ENCODE measurements at regions not wholly inside any gene's neighbourhood (a gene's known extent, or its start where the extent isn't known, plus 50 kb on each side); places are given as distances from the start of the nearest gene placed in this dataset.
"Not testable (repeated sequence)": the region's sequence is repeated elsewhere in the genome, so short reads cannot be mapped to it uniquely, and the experiment has no call there.

GRCh38 chr1:208942394-208943130 is 641.0 kb upstream of the CAMK1G start:
- no peak for DNase-seq (ENCODE audit: low read depth, low spot score)

GRCh38 chr1:208943291-208943690 is 640.2 kb upstream of the CAMK1G start:
- DNase-seq (ENCODE audit: low read depth, low spot score), result no peak

GRCh38 chr1:208944981-208945451 is 638.5 kb upstream of the CAMK1G start:
- DNase-seq (ENCODE audit: low read depth, low spot score), result no peak

- DNase-seq (ENCODE audit: low read depth, low spot score), result no peak
These were observed 633.3 kb upstream of the CAMK1G start for GRCh38 chr1:208950206-208950605.

GRCh38 chr1:208951026-208951525 is 632.4 kb upstream of the CAMK1G start:
- DNase-seq (ENCODE audit: low read depth, low spot score), result no peak

GRCh38 chr1:208951908-208952307 is 631.6 kb upstream of the CAMK1G start:
- DNase-seq (ENCODE audit: low read depth, low spot score), result no peak

- DNase-seq (ENCODE audit: low read depth, low spot score), result no peak
These were observed 620.6 kb upstream of the CAMK1G start for GRCh38 chr1:208962867-208963266.

- DNase-seq (ENCODE audit: low read depth, low spot score), result no peak
These were observed 618.2 kb upstream of the CAMK1G start for GRCh38 chr1:208965351-208965750.

- DNase-seq (ENCODE audit: low read depth, low spot score), result no peak
These were observed 616.2 kb upstream of the CAMK1G start for GRCh38 chr1:208967334-208967733.

- DNase-seq (ENCODE audit: low read depth, low spot score), result no peak
These were observed 608.8 kb upstream of the CAMK1G start for GRCh38 chr1:208974717-208975116.

- DNase-seq (ENCODE audit: low read depth, low spot score), result no peak
These were observed 608.1 kb upstream of the CAMK1G start for GRCh38 chr1:208975456-208975855.

- DNase-seq (ENCODE audit: low read depth, low spot score), result no peak
These were observed 606.5 kb upstream of the CAMK1G start for GRCh38 chr1:208977012-208977411.

- no peak for DNase-seq (ENCODE audit: low read depth, low spot score)
These were observed 605.8 kb upstream of the CAMK1G start for GRCh38 chr1:208977638-208978256.

- no peak for DNase-seq (ENCODE audit: low read depth, low spot score)
These were observed 603.7 kb upstream of the CAMK1G start for GRCh38 chr1:208979776-208980175.

GRCh38 chr1:208980605-208981004 is 602.9 kb upstream of the CAMK1G start:
- DNase-seq (ENCODE audit: low read depth, low spot score), result no peak

GRCh38 chr1:208985231-208985630 is 598.3 kb upstream of the CAMK1G start:
- no peak for DNase-seq (ENCODE audit: low read depth, low spot score)

GRCh38 chr1:208988811-208989222 is 594.7 kb upstream of the CAMK1G start:
- no peak for DNase-seq (ENCODE audit: low read depth, low spot score)

- no peak for DNase-seq (ENCODE audit: low read depth, low spot score)
These were observed 593.1 kb upstream of the CAMK1G start for GRCh38 chr1:208990456-208990855.

- not testable (repeated sequence) for DNase-seq (ENCODE audit: low read depth, low spot score)
These were observed 586.5 kb upstream of the CAMK1G start for GRCh38 chr1:208997053-208997452.

GRCh38 chr1:208997726-208998312 is 585.7 kb upstream of the CAMK1G start:
- no peak for DNase-seq (ENCODE audit: low read depth, low spot score)

GRCh38 chr1:209008586-209008985 is 574.9 kb upstream of the CAMK1G start:
- DNase-seq (ENCODE audit: low read depth, low spot score), result no peak

GRCh38 chr1:209010475-209011230 is 572.9 kb upstream of the CAMK1G start:
- no peak for DNase-seq (ENCODE audit: low read depth, low spot score)

All from smooth muscle cell of the brain vasculature (primary cell).